Endothelial cell of umbilical vein (primary cell): ENCODE measurements at regions not wholly inside any gene's neighbourhood (a gene's known extent, or its start where the extent isn't known, plus 50 kb on each side); places are given as distances from the start of the nearest gene placed in this dataset.

Experiments used
- BruUV-seq: library from RNA; stranded (reverse); fragments of 400-500 nt; replicated peaks from 2 replicates; lab custom pipeline; 2021; lab: Mats Ljungman, UMichigan
- CTCF ChIA-PET: fragments of 300-600, 350-600 bp; sonication (Branson Sonifier 250); formaldehyde crosslinking; loops from one replicate; lab custom pipeline; 2021; ENCODE audit warnings: antibody characterized with exemption, inconsistent platforms; lab: Charles Lee
- POLR2A ChIA-PET: fragments of 300-600, 350-600 bp; sonication (Branson Sonifier 250); formaldehyde crosslinking; loops from one replicate; lab custom pipeline; 2021; ENCODE audit warnings: antibody characterized with exemption, inconsistent platforms; lab: Charles Lee
- DNase-seq: peaks from one replicate; pipeline ENCODE4 v3.0.0-alpha.2; 2011; ENCODE audit warnings: low read depth, low spot score
- FAIRE-seq: peaks from 2 replicates; lab custom pipeline; 2011; peaks lifted over from hg19 to GRCh38; lab: Jason Lieb, UNC
- H2AFZ ChIP-seq: 2 replicates; pipeline ENCODE4 v1.6.0; 2012; ENCODE audit warnings: low read depth, low read length, control low read depth, inconsistent platforms
- H3K27ac ChIP-seq: 2 replicates; pipeline ENCODE4 v1.5.1; 2011; ENCODE audit warnings: low read depth, mild to moderate bottlenecking, control low read depth, low read length, moderate library complexity; ENCODE audit not compliant: insufficient read depth
- H3K27me3 ChIP-seq, 2 experiments: 2 replicates each; pipeline versions ENCODE4 v1.6.0 to v1.6.1; 2011; ENCODE audit warnings: low read length in 2 of 2, mixed read lengths in 1 of 2; ENCODE audit not compliant: control insufficient read depth in 2 of 2, insufficient read depth in 2 of 2
- H3K36me3 ChIP-seq, 2 experiments: 2 replicates in 1 of 2; 3 replicates in 1 of 2; pipeline ENCODE4 v1.5.1; 2011; ENCODE audit warnings: low read length in 2 of 2, mild to moderate bottlenecking in 1 of 2, moderate library complexity in 1 of 2; ENCODE audit not compliant: control insufficient read depth in 2 of 2, insufficient read depth in 2 of 2; ENCODE audit errors: extremely low read depth in 1 of 2
- H3K4me1 ChIP-seq: 3 replicates; pipeline ENCODE4 v1.5.1; 2011; ENCODE audit warnings: mild to moderate bottlenecking, low read length; ENCODE audit not compliant: control insufficient read depth, insufficient read depth; ENCODE audit errors: extremely low read depth
- H3K4me2 ChIP-seq: 2 replicates; pipeline ENCODE4 v1.6.1; 2011; ENCODE audit warnings: low read length, control low read depth, mixed read lengths; ENCODE audit not compliant: insufficient read depth
- H3K4me3 ChIP-seq, 3 experiments: fragments of 200-600 bp in 1 of 3; sonication (generic), shearing (Covaris generic) in 1 of 3; replicated peaks in 1 of 3; 2 replicates each; pipeline ENCODE4 v1.5.1; 2011 to 2016; ENCODE audit warnings: control low read depth in 3 of 3, low read length in 3 of 3, mild to moderate bottlenecking in 2 of 3, inconsistent platforms in 1 of 3, low read depth in 1 of 3, moderate library complexity in 1 of 3; ENCODE audit not compliant: insufficient read depth in 1 of 3
- H3K79me2 ChIP-seq: 2 replicates; pipeline ENCODE4 v1.6.0; 2012; ENCODE audit warnings: low read length, inconsistent platforms; ENCODE audit not compliant: control insufficient read depth, insufficient read depth
- H3K9ac ChIP-seq: replicated peaks from 2 replicates; pipeline ENCODE3; 2011; ENCODE audit warnings: low read length, control low read depth; ENCODE audit not compliant: insufficient read depth; ENCODE audit errors: extremely low read depth
- H3K9me1 ChIP-seq: replicated peaks from 3 replicates; pipeline ENCODE4 v1.6.0; 2011; ENCODE audit warnings: mild to moderate bottlenecking, low read length; ENCODE audit not compliant: control insufficient read depth, insufficient read depth; ENCODE audit errors: extremely low read depth
- H3K9me3 ChIP-seq: replicated peaks from 2 replicates; pipeline ENCODE4 v1.5.1; 2012; ENCODE audit warnings: low read length, inconsistent platforms; ENCODE audit not compliant: control insufficient read depth, insufficient read depth
- H4K20me1 ChIP-seq: replicated peaks from 2 replicates; pipeline ENCODE3; 2011; ENCODE audit warnings: mild to moderate bottlenecking, low read length; ENCODE audit not compliant: control insufficient read depth, insufficient read depth; ENCODE audit errors: extremely low read depth
- CTCF ChIP-seq, 2 donors: IDR thresholded peaks; 1 replicate in 1 of 2; 2 replicates in 1 of 2; pipeline ENCODE4 v1.5.1; 2011; ENCODE audit warnings: low read length in 2 of 2, mild to moderate bottlenecking in 2 of 2, moderate library complexity in 2 of 2, control low read depth in 1 of 2, inconsistent platforms in 1 of 2, low read depth in 1 of 2; ENCODE audit not compliant: insufficient read depth in 1 of 2; ENCODE audit errors: extremely low read depth in 1 of 2
- EZH2 ChIP-seq: IDR thresholded peaks from 2 replicates; pipeline ENCODE4 v1.6.1; 2012; ENCODE audit warnings: borderline replicate concordance, low read depth, mild to moderate bottlenecking, moderate library complexity, low read length, inconsistent platforms; ENCODE audit not compliant: severe bottlenecking
- FOS ChIP-seq: IDR thresholded peaks from 2 replicates; pipeline ENCODE4 v1.6.1; 2011; ENCODE audit warnings: mild to moderate bottlenecking, low read length, moderate library complexity, borderline replicate concordance; ENCODE audit not compliant: insufficient read depth
- GATA2 ChIP-seq: IDR thresholded peaks from 2 replicates; pipeline ENCODE4 v1.7.0; 2011; ENCODE audit warnings: low read depth, mild to moderate bottlenecking, moderate library complexity, mixed read lengths, low read length; ENCODE audit not compliant: insufficient read length, insufficient read depth
- JUN ChIP-seq: IDR thresholded peaks from 2 replicates; pipeline ENCODE4 v1.6.1; 2011; ENCODE audit warnings: borderline replicate concordance, low read depth; ENCODE audit not compliant: insufficient read length, insufficient read depth
- MAX ChIP-seq: IDR thresholded peaks from 2 replicates; pipeline ENCODE4 v1.6.1; 2011; ENCODE audit not compliant: insufficient read depth, insufficient read length
- MYC ChIP-seq: IDR thresholded peaks from one replicate; pipeline ENCODE4 v1.6.1; 2011; ENCODE audit warnings: mild to moderate bottlenecking, low read depth, low read length
- POLR2A ChIP-seq: IDR thresholded peaks from 2 replicates; pipeline ENCODE4 v1.6.1; 2012; ENCODE audit warnings: low read depth, mild to moderate bottlenecking, control low read depth, low read length
- POLR2AphosphoS5 ChIP-seq: IDR thresholded peaks from 2 replicates; pipeline ENCODE4 v1.6.1; 2012; ENCODE audit warnings: low read depth, mild to moderate bottlenecking, control low read depth, low read length, moderate library complexity; ENCODE audit not compliant: insufficient read depth
- dilution Hi-C: fragments of 300-500 bp; cut with MboI; formaldehyde crosslinking; loops from one replicate; pipeline ENCODE4 v1.15.0; 2019; ENCODE audit warnings: low sequenced_read_pairs; ENCODE audit not compliant: extremely low pct_ligation_motif_present
- intact Hi-C: fragments of 100-400 bp; cut with micrococcal nuclease; formaldehyde crosslinking; loops from one replicate; pipeline ENCODE4 v1.10.0; 2022

GRCh38 chr1:217032715-217033367, 309.6 kb upstream of the ESRRG start:
- Histone ChIP-seq H3K36me3 (no peaks in the 10 kb centered on the region), H3K4me2 (no peak overlapping the region), H3K4me1 (no peaks in the 10 kb centered on the region), H3K9ac (no peak overlapping the region), H3K27ac (no peak overlapping the region), H3K9me3 (peaks cover 2% of the 10 kb centered on the region), H3K9me1 (no peaks in the 10 kb centered on the region), H2AFZ (no peak overlapping the region), H4K20me1 (no peaks in the 10 kb centered on the region), H3K27me3 (no peaks in the 10 kb centered on the region), H3K79me2 (no peaks in the 10 kb centered on the region), H3K4me3 (no peak overlapping the region)
- dilution Hi-C loops = no loop called here
- intact Hi-C loops = no loop called here
- ChIA-PET CTCF (interaction anchor here (1.6 kb wide), 1 partner anchor 11 kb away, joined by 4 read pairs; no protein-coding TSS in a partner anchor), POLR2A (no interaction called here)
- DNase-seq = no peak
- TF ChIP-seq CTCF (IDR thresholded peaks at IDR 0.05; ENCODE audit: extremely low read depth in 1 of 2, insufficient read depth in 1 of 2, low read depth in 1 of 2, low read length in 2 of 2) = no peak
- no peak for TF ChIP-seq MAX
- no peak for TF ChIP-seq JUN
- no peak for TF ChIP-seq POLR2AphosphoS5
- no peak for TF ChIP-seq FOS
- no peak for TF ChIP-seq GATA2
- no peak for TF ChIP-seq MYC
- TF ChIP-seq POLR2A = no peak
- no peak for TF ChIP-seq EZH2
- no TSS peak for BruUV-seq
- FAIRE-seq = no peak
